Upper lobe of right lung (tissue), 1 donor: ENCODE measurements at regions not wholly inside any gene's neighbourhood (a gene's known extent, or its start where the extent isn't known, plus 50 kb on each side); places are given as distances from the start of the nearest gene placed in this dataset.

ENCODE experiments used
- ATAC-seq: fragments of 200-7000 bp; cut with Tn5 transposase; one replicate; pipeline ENCODE4 v1.9.1; 2020; ENCODE audit warnings: mild to moderate bottlenecking, moderate library complexity
- DNase-seq: peaks from one replicate; pipeline ENCODE4 v3.0.0-alpha.2; 2020
- H3K27ac ChIP-seq: fragments of 200-600 bp; one replicate; pipeline ENCODE4 v1.8.0; 2022
- H3K27me3 ChIP-seq: fragments of 200-600 bp; one replicate; pipeline ENCODE4 v1.8.0; 2022; ENCODE audit warnings: mild to moderate bottlenecking
- H3K36me3 ChIP-seq: fragments of 200-600 bp; one replicate; pipeline ENCODE4 v1.8.0; 2022
- H3K4me1 ChIP-seq: fragments of 200-600 bp; one replicate; pipeline ENCODE4 v1.8.0; 2022
- H3K4me3 ChIP-seq: fragments of 200-600 bp; one replicate; pipeline ENCODE4 v1.8.0; 2022; ENCODE audit warnings: mild to moderate bottlenecking
- H3K9me3 ChIP-seq: fragments of 200-600 bp; one replicate; pipeline ENCODE4 v1.8.0; 2022
- intact Hi-C: fragments of 100-400 bp; cut with DNase I; formaldehyde crosslinking; loops from one replicate; pipeline ENCODE4 v1.11.0; 2022
- TF ChIP-seq, protein P1 (sequence below): fragments of 200-600 bp; IDR thresholded peaks from one replicate; pipeline ENCODE4 v1.8.0; 2022; ENCODE audit warnings: antibody characterized with exemption
- donor health status: DM: no; HTN: yes; CAD: no; lungs with severe emphysema.

DNA sequence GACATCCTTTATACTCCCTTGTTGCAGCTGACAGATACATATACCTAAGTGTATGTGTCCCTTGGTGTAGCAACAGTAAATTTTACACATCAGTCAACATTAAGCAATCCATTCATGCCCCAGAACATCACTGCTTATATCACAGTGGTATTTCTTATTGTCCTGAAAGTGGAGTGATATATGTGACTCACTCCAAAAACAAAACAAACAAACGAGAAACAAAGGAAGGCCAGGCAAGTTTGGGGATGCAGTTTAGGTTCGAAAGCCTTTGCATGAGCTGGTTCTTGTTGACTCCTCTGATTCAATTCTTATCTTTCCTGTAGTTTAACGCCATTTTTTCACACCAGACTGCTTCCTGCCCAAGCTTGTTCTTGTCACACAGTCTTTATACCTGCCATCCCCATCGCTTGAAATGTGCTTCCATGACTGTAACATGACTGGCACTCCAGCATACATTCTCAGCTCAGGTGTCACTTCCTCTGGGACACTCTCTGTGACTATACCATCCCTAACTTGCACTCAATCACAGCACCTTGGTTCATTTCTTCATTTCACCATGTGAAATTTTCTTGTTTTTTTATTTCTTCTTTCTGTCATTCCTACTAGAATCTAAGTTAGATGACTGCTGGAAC is 125.0 kb upstream of the TSHZ2 start:
- DNase-seq (no peak), ATAC-seq (no peak)
- Histone ChIP-seq H3K4me3 (no peak overlapping the region), H3K36me3 (no peaks in the 10 kb centered on the region), H3K4me1 (no peaks in the 10 kb centered on the region), H3K27me3 (no peaks in the 10 kb centered on the region), H3K27ac (no peak overlapping the region), H3K9me3 (no peaks in the 10 kb centered on the region)
- intact Hi-C loops = no loop called here
- TF ChIP-seq, protein P1, sequence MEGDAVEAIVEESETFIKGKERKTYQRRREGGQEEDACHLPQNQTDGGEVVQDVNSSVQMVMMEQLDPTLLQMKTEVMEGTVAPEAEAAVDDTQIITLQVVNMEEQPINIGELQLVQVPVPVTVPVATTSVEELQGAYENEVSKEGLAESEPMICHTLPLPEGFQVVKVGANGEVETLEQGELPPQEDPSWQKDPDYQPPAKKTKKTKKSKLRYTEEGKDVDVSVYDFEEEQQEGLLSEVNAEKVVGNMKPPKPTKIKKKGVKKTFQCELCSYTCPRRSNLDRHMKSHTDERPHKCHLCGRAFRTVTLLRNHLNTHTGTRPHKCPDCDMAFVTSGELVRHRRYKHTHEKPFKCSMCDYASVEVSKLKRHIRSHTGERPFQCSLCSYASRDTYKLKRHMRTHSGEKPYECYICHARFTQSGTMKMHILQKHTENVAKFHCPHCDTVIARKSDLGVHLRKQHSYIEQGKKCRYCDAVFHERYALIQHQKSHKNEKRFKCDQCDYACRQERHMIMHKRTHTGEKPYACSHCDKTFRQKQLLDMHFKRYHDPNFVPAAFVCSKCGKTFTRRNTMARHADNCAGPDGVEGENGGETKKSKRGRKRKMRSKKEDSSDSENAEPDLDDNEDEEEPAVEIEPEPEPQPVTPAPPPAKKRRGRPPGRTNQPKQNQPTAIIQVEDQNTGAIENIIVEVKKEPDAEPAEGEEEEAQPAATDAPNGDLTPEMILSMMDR = no peak

DNA sequence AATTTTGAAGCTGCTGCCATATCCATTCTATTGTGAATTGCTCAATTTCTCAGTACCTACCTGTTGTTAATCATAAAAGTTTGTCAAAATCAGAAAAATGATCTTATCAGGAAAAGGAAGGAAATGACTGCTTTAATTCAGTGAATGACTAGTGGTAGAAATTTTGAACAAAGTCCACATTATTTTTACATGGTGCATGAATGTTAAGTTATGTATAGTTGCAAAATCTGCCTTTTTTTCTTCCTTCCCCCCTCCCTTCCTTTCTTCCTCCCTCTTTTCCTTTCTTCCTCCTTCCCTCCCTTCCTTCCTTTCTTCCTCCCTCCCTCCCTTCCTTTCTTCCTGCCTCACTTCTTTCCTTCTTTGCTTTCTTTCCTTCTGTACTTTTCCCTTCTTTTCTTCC is 127.1 kb upstream of the TSHZ2 start:
- Histone ChIP-seq H3K4me1 (no peaks in the 10 kb centered on the region), H3K27ac (no peak overlapping the region), H3K27me3 (no peaks in the 10 kb centered on the region), H3K4me3 (no peak overlapping the region), H3K36me3 (no peaks in the 10 kb centered on the region), H3K9me3 (no peaks in the 10 kb centered on the region)
- TF ChIP-seq, protein P1 = no peak
- intact Hi-C loops = no loop called here
- no peak for DNase-seq
- ATAC-seq = no peak

DNA sequence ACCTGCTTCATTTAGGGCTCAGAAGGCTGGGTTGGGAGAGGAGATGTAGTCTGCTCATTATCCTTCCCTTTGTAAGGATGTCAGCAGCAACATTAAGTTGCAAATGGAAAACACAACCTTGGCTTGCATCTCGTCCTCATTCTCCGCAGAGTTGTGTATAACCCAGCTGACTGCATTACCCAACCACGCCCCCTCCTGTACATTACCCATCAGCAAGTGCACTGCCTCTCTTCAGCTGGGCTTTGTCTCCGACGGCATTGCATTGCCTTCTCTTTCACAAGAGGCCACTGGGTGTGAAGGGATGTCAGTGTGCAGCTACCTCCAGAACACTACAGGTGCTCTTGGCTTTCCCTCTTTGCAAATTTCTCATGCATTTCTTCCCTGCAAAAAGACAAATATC is 128.7 kb upstream of the TSHZ2 start:
- Histone ChIP-seq H3K4me1 (no peaks in the 10 kb centered on the region), H3K36me3 (no peaks in the 10 kb centered on the region), H3K4me3 (no peak overlapping the region), H3K27ac (no peak overlapping the region), H3K27me3 (no peaks in the 10 kb centered on the region), H3K9me3 (no peaks in the 10 kb centered on the region)
- TF ChIP-seq, protein P1 = no peak
- DNase-seq (no peak), ATAC-seq (no peak)
- intact Hi-C loops = no loop called here

DNA sequence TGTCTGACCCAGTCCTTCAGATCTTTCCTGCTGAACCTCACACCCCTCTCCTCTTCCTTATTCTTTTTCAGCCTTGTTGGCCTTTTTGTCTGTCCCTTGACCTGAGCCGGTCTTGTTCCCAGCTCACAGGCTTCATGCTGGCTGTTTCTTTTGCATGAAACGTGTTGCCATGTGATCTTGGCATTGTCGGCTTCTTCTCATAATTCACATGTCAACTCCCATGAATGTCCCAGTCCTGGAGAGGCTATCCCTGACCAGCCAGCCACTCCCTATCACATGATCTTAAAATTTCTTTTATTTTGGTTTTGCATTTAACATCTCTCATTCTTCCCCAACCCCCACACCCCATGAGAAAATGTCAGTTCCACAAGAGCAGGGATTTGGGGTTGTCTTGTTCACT is 131.2 kb upstream of the TSHZ2 start:
- TF ChIP-seq, protein P1 = no peak
- H3K27me3 ChIP-seq = no peaks in the 10 kb centered on the region
- no peaks in the 10 kb centered on the region for H3K36me3 ChIP-seq
- no peaks in the 10 kb centered on the region for H3K4me1 ChIP-seq
- ATAC-seq (no peak), DNase-seq (no peak)
- H3K9me3 ChIP-seq = no peaks in the 10 kb centered on the region
- intact Hi-C loops = no loop called here
- H3K4me3 ChIP-seq = no peak overlapping the region
- H3K27ac ChIP-seq = no peak overlapping the region

DNA sequence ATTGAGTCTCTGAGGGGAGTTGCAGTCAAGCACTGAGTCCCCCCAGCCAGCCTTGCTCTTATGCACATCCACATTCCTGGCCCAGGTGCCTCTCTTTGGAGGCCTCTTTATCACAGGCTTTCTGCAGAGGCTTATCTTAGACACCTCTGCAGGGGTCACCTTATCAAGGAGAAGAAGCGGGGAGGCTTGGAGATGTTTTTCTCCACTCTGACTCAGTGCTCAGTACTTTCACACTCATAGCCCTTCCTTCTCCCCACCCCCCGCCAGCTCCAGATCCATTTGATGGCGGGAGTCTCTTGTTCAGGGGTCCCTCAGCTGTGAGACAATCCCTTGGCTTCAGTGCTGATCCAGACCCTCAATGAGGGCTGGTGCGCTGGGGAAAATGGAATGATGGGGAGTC is 132.1 kb upstream of the TSHZ2 start:
- Histone ChIP-seq H3K27ac (no peak overlapping the region), H3K4me3 (no peak overlapping the region), H3K4me1 (no peaks in the 10 kb centered on the region), H3K9me3 (no peaks in the 10 kb centered on the region), H3K27me3 (no peaks in the 10 kb centered on the region), H3K36me3 (no peaks in the 10 kb centered on the region)
- no peak for ATAC-seq
- no peak for DNase-seq
- intact Hi-C loops = no loop called here
- TF ChIP-seq, protein P1 = no peak
